BJ (cell line): ENCODE measurements at regions not wholly inside any gene's neighbourhood (a gene's known extent, or its start where the extent isn't known, plus 50 kb on each side); places are given as distances from the start of the nearest gene placed in this dataset.

Experiments used
- CTCF ChIA-PET: fragments of 350-600 bp; formaldehyde crosslinking; extraction: SDS; loops from one replicate; lab custom pipeline; 2021; ENCODE audit warnings: antibody characterized with exemption, inconsistent platforms; lab: Yijun Ruan, JAX
- POLR2A ChIA-PET: fragments of 300-600 bp; sonication (Branson Sonifier 250); formaldehyde crosslinking; extraction: SDS; loops from one replicate; lab custom pipeline; 2021; ENCODE audit warnings: antibody characterized with exemption; lab: Charles Lee
- DNase-seq: peaks from one replicate; pipeline ENCODE4 v3.0.0-alpha.2; 2011; ENCODE audit warnings: low read depth
- H3K27me3 ChIP-seq: 2 replicates; pipeline ENCODE4 v1.6.0; 2011; ENCODE audit warnings: low read length; ENCODE audit not compliant: control insufficient read depth, insufficient read depth
- H3K36me3 ChIP-seq: 2 replicates; pipeline ENCODE4 v1.5.1; 2011; ENCODE audit warnings: low read length; ENCODE audit not compliant: control insufficient read depth, insufficient read depth
- H3K4me3 ChIP-seq: 2 replicates; pipeline ENCODE4 v1.5.1; 2011; ENCODE audit warnings: low read depth, mild to moderate bottlenecking, control low read depth, low read length
- TF ChIP-seq, protein P1 (sequence below): IDR thresholded peaks from 2 replicates; pipeline ENCODE4 v1.5.1; 2011; ENCODE audit warnings: low read depth, mild to moderate bottlenecking, control low read depth, inconsistent platforms, low read length, moderate library complexity; ENCODE audit not compliant: insufficient read depth

DNA sequence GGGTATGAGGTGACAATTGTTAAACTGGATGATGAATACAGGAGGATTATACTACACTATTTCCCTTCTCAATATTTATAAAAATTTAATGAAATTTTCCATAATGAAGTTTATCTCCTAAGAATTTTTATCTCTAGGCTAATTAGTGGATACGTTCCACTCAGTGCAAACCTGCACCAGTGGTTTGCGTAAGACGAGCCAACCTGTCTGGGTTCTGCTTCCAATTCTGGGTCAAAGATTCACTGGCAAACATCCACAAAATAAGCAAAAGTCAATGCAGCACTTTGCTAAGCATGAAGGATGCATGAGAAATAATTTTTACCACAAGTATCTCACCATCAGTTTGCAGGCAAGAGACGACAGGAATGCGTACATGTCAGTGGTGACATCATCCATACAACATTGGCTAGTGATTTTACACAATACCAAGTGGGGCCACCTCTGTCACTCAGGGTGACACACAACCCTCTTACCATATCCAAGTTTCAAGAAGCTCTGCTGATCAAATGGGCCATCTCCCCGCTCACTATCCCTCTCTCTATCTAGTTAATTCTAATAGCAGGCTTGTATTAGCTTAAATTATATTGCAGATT lies 51.7 kb downstream of the FAM50B start:
- Histone ChIP-seq H3K4me3 (no peak overlapping the region), H3K36me3 (no peaks in the 10 kb centered on the region), H3K27me3 (no peaks in the 10 kb centered on the region)
- DNase-seq = no peak
- ChIA-PET CTCF (no interaction called here), POLR2A (no interaction called here)
- TF ChIP-seq, protein P1, sequence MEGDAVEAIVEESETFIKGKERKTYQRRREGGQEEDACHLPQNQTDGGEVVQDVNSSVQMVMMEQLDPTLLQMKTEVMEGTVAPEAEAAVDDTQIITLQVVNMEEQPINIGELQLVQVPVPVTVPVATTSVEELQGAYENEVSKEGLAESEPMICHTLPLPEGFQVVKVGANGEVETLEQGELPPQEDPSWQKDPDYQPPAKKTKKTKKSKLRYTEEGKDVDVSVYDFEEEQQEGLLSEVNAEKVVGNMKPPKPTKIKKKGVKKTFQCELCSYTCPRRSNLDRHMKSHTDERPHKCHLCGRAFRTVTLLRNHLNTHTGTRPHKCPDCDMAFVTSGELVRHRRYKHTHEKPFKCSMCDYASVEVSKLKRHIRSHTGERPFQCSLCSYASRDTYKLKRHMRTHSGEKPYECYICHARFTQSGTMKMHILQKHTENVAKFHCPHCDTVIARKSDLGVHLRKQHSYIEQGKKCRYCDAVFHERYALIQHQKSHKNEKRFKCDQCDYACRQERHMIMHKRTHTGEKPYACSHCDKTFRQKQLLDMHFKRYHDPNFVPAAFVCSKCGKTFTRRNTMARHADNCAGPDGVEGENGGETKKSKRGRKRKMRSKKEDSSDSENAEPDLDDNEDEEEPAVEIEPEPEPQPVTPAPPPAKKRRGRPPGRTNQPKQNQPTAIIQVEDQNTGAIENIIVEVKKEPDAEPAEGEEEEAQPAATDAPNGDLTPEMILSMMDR = no peak

DNA sequence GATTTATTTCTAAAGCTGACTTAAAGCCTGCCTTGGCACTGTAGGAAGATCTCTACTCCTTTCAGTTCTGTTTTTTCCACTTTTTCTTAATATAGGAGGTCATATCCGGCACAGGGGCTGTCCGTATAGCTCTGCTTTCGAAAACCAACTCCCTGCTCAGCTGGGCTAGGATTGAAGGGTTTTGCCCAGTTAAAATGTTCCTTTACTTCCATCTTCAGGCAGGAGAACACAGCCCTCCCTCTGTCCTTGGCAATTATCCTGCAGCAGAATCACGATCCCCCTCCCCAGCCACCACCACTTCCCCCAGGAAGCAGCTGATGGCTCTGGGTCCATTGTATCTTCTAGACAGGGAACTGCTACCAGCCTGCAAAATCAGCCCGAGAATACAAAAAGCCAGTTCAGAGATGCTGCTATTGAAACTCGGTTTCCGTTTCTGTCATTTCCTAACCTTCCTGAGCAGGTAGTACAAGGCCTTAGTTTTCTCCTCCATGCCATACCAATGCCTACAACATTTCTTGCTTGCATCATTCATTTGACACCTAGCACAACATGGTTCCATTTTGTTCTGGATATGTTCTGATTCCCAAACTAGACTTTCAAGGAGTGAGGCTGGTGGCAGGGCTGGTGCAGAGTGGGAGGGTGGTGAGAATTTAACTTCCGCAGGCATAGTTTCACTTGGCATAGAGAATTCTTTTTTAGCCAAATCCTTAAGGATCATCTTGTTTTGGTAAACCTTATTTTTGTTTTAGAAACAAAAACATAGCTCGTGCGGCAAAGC lies 53.9 kb downstream of the FAM50B start:
- TF ChIP-seq, protein P1 = no peak
- ChIA-PET POLR2A (no interaction called here), CTCF (interaction anchor here (0.8 to 1.5 kb wide), 5 partner anchors 10 to 77 kb away, joined by 3 to 7 read pairs (median 4); partner anchors contain the start of gene FAM50B)
- H3K27me3 ChIP-seq = no peaks in the 10 kb centered on the region
- H3K4me3 ChIP-seq = no peak overlapping the region
- DNase-seq = no peak
- H3K36me3 ChIP-seq = no peaks in the 10 kb centered on the region

DNA sequence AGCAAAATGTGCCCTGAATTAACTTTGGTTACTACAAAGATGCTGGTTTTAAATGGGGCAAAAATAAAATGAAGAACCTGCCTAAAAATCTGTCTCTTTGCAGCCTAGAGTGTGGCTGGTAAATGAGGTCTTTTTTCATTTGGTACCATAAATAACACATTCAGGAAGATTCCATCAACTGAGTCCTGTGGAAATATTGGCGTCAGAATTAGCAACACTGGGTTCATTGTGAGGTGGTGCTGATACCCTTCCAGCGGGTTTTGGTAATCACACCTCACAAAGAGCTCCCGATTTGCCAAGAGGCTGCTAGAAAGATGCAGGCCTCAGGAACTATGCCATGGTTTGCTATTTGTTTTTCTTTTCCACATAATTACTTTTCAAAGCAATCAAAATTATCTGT lies 55.3 kb downstream of the FAM50B start:
- DNase-seq = no peak
- H3K36me3 ChIP-seq = no peaks in the 10 kb centered on the region
- ChIA-PET CTCF (interaction anchor here (0.7 to 1.5 kb wide), 4 partner anchors 15 to 1457 kb away, joined by 3 read pairs; partner anchors contain the start of gene FAM50B), POLR2A (no interaction called here)
- no peaks in the 10 kb centered on the region for H3K27me3 ChIP-seq
- TF ChIP-seq, protein P1 = no peak
- H3K4me3 ChIP-seq = no peak overlapping the region

DNA sequence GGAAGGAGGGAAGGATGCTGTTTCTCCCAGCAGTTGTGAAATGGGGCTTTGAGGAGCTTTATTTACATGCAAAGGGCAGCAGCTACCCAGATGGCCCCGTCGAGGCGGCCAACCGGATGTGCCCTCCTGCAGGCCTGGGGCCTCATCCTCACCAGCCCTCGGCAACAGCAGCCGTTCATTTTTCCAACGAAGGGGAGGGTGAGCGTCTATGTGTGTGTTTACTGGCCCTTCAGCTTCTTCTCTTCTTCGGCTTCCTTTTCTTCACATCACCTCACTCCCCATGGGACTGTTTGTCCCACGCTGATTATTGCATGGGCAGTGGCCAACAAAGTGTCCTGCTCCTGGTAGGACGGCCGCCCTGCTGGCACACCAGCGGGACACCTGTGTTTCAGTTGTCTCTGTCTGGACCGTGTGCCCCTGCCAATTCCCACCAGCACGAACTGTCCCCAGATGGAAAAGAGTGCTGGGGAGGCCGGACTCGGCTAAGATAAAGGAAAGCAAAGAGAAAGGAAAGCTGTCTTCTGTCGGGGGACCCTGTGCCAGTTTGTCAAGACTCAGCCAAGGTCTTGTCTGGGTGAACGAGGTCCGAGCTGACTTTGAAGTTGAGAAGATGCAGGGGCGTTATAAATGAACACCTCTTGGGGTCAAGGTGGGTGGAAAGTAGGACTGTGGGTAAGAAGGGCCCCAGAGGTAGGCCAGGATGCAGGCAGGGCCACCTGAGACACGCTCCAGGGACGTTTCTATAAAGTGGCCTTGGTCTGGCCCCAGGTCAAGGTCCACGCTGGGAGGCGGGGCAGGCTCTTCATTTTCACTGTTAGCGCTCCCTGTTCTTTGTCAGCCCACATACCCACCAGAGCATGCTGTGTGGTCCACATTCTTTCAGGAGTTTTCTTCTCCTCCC lies 57.0 kb downstream of the FAM50B start:
- ChIA-PET CTCF (interaction anchor here (0.7 to 1.6 kb wide), 4 partner anchors 12 to 157 kb away, joined by 3 to 7 read pairs (median 4); no protein-coding TSS in a partner anchor), POLR2A (no interaction called here)
- TF ChIP-seq, protein P1 = no peak
- DNase-seq = no peak
- no peaks in the 10 kb centered on the region for H3K27me3 ChIP-seq
- no peak overlapping the region for H3K4me3 ChIP-seq
- no peaks in the 10 kb centered on the region for H3K36me3 ChIP-seq

DNA sequence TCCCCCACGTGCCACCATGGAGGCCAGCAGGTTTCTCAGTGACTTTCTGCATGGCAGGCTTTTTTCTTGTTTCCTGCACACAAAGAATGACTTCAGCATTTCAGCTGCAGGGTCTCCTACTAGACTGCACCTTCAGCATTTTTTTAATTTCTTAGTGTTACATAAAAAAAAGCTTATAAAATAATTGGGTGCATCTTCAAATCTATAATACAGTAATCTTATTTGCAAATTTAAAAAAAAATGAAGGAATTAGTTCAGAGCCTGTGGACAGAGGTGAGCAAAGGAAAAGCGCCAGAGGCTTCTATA lies 57.6 kb downstream of the FAM50B start:
- CTCF ChIA-PET = interaction anchor here (1.5 to 1.6 kb wide), 2 partner anchors 13 to 71 kb away, joined by 4 to 5 read pairs; no protein-coding TSS in a partner anchor
- DNase-seq = no peak
- POLR2A ChIA-PET = no interaction called here
- Histone ChIP-seq H3K36me3 (no peaks in the 10 kb centered on the region), H3K27me3 (no peaks in the 10 kb centered on the region), H3K4me3 (no peak overlapping the region)
- TF ChIP-seq, protein P1 = no peak
